SK-N-SH treated with all-trans-retinoic acid at 6 μM for 48 hours (cell line): ENCODE measurements at regions not wholly inside any gene's neighbourhood (a gene's known extent, or its start where the extent isn't known, plus 50 kb on each side); places are given as distances from the start of the nearest gene placed in this dataset.

Experiments
- ATAC-seq: fragments of 200-7000 bp; cut with Tn5 transposase; 3 replicates; pipeline ENCODE4 v1.9.1; 2020; ENCODE audit warnings: mild to moderate bottlenecking, moderate library complexity
- BACH2 ChIP-seq: fragments of 250-450 bp; sonication (Bioruptor Pico); IDR thresholded peaks from 2 replicates; pipeline ENCODE4 v1.9.0; 2021; ENCODE audit warnings: mild to moderate bottlenecking, borderline replicate concordance
- CREB5 ChIP-seq: fragments of 250-450 bp; sonication (Bioruptor Pico); IDR thresholded peaks from 2 replicates; pipeline ENCODE4 v1.5.1; 2020; ENCODE audit warnings: low read depth, mild to moderate bottlenecking, moderate library complexity
- ESRRG ChIP-seq: fragments of 250-450 bp; sonication (Bioruptor Pico); IDR thresholded peaks from 2 replicates; pipeline ENCODE4 v1.6.1; 2021; ENCODE audit warnings: mild to moderate bottlenecking
- GLIS3 ChIP-seq: fragments of 250-450 bp; sonication (Bioruptor Pico); IDR thresholded peaks from 2 replicates; pipeline ENCODE4 v1.5.0; 2020; ENCODE audit warnings: mild to moderate bottlenecking, moderate library complexity
- ZC3H10 ChIP-seq: fragments of 250-450 bp; sonication (Bioruptor Pico); IDR thresholded peaks from 2 replicates; pipeline ENCODE4 v1.5.1; 2021; ENCODE audit warnings: mild to moderate bottlenecking, moderate library complexity
- ZFP30 ChIP-seq: fragments of 450-650 bp; formaldehyde crosslinking; IDR thresholded peaks from 2 replicates; pipeline ENCODE4 v1.5.0; 2022; ENCODE audit warnings: mild to moderate bottlenecking, moderate library complexity
- ZNF565 ChIP-seq: fragments of 450-650 bp; formaldehyde crosslinking; conservative IDR thresholded peaks from 2 replicates; pipeline ENCODE4 v1.5.0; 2020; ENCODE audit warnings: low read depth, mild to moderate bottlenecking, moderate library complexity
- ZNF70 ChIP-seq: fragments of 450-650 bp; formaldehyde crosslinking; IDR thresholded peaks from 2 replicates; pipeline ENCODE4 v1.5.0; 2020; ENCODE audit warnings: mild to moderate bottlenecking, moderate library complexity
- TF ChIP-seq, protein P1 (sequence below): fragments of 250-450 bp; sonication (Bioruptor Pico); IDR thresholded peaks from 2 replicates; pipeline ENCODE4 v1.5.0; 2020; ENCODE audit warnings: mild to moderate bottlenecking, moderate library complexity
- TF ChIP-seq, protein P2 (sequence below): fragments of 250-450 bp; sonication (Bioruptor Pico); IDR thresholded peaks from 2 replicates; pipeline ENCODE4 v1.5.1; 2021; ENCODE audit warnings: mild to moderate bottlenecking, moderate library complexity

DNA sequence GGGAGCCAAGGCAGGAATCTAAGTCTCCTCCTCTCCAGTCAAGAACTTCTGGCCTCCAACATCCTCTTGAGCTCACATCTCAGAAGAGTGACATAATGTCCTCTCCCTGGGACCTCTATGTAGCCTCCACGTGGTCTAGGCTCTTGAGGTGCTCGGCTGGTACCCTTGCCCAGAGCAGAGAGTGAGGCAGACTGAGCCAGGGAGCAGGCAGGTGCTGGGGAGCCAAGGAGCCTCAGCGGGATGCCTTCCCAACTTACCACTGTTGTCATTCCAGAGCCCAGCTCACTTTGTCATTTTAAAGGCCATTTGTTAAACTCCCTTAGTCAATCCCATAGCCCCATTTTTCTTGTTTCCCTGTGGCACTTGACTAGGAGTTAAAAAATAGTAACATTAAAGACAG, 52.1 kb upstream of the DUSP22 start:
- no peak for ATAC-seq
- no peak for TF ChIP-seq CREB5 (CRISPR knock-in tag)
- TF ChIP-seq BACH2 (CRISPR knock-in tag): no peak
- TF ChIP-seq, protein P1, sequence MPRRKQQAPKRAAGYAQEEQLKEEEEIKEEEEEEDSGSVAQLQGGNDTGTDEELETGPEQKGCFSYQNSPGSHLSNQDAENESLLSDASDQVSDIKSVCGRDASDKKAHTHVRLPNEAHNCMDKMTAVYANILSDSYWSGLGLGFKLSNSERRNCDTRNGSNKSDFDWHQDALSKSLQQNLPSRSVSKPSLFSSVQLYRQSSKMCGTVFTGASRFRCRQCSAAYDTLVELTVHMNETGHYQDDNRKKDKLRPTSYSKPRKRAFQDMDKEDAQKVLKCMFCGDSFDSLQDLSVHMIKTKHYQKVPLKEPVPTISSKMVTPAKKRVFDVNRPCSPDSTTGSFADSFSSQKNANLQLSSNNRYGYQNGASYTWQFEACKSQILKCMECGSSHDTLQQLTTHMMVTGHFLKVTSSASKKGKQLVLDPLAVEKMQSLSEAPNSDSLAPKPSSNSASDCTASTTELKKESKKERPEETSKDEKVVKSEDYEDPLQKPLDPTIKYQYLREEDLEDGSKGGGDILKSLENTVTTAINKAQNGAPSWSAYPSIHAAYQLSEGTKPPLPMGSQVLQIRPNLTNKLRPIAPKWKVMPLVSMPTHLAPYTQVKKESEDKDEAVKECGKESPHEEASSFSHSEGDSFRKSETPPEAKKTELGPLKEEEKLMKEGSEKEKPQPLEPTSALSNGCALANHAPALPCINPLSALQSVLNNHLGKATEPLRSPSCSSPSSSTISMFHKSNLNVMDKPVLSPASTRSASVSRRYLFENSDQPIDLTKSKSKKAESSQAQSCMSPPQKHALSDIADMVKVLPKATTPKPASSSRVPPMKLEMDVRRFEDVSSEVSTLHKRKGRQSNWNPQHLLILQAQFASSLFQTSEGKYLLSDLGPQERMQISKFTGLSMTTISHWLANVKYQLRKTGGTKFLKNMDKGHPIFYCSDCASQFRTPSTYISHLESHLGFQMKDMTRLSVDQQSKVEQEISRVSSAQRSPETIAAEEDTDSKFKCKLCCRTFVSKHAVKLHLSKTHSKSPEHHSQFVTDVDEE: no peak
- TF ChIP-seq ZFP30 (CRISPR knock-in tag): no peak
- TF ChIP-seq, protein P2, sequence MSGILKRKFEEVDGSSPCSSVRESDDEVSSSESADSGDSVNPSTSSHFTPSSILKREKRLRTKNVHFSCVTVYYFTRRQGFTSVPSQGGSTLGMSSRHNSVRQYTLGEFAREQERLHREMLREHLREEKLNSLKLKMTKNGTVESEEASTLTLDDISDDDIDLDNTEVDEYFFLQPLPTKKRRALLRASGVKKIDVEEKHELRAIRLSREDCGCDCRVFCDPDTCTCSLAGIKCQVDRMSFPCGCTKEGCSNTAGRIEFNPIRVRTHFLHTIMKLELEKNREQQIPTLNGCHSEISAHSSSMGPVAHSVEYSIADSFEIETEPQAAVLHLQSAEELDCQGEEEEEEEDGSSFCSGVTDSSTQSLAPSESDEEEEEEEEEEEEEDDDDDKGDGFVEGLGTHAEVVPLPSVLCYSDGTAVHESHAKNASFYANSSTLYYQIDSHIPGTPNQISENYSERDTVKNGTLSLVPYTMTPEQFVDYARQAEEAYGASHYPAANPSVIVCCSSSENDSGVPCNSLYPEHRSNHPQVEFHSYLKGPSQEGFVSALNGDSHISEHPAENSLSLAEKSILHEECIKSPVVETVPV (CRISPR knock-in tag): no peak
- TF ChIP-seq ESRRG: no peak
- no peak for TF ChIP-seq ZNF565
- no peak for TF ChIP-seq ZNF70 (CRISPR knock-in tag)

DNA sequence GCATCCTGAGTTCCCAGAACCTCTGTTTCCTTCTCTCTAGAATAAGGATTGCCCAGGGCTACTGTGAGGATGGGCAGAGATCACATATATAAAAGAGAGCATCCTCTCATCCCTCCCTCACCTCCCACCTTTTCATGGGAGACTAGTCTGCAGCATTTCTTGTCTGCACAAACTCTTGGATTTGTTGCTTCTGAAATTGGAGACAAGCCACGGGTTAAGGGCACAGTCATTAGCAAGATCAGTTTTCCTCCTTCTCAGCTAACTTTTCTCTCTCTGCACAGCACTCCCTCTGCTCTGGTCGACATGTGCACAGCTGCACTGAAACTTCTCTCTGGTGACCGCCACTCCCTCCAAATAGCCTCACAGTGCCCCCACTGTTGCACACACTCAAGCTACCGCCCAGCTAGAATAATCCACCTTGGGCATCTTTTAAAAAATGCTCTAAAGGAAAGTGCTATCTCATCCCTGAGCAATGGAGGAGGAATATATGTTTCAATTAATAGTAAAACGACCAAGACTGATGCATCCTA, 50.9 kb upstream of the DUSP22 start:
- no peak for ATAC-seq
- TF ChIP-seq ZC3H10 (CRISPR knock-in tag) (no peak), ZFP30 (CRISPR knock-in tag) (no peak), GLIS3 (CRISPR knock-in tag) (no peak)
